ENCODE measurements at regions not wholly inside any gene's neighbourhood (a gene's known extent, or its start where the extent isn't known, plus 50 kb on each side); places are given as distances from the start of the nearest gene placed in this dataset.
"Not testable (repeated sequence)": the region's sequence is repeated elsewhere in the genome, so short reads cannot be mapped to it uniquely, and the experiment has no call there.

DNA sequence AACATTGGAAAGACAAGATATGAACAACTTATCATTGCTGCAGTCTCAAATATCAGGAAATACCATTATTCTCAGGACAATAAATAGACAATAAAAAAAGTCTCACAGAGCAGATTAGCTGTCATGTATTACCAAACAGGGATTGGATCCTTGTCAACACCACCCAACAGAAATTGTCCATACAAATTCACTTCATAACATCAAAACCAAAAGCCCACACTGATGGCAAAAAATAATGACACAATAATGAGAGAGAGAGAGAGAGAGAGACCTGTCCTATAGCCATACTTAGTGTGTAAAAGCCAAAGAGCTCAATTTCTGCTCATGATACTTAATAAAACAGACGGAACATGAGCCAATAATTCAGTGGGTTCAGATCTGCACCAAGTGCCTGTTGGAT is 96.5 kb downstream of the PPIAL4G start:
- no peaks in the 10 kb centered on the region for H3K9me3 ChIP-seq (ENCODE audit: insufficient read depth, low read length, severe bottlenecking)
- no peak overlapping the region for H3K9ac ChIP-seq (ENCODE audit: low read depth, low read length)
- no peak for TF ChIP-seq EZH2 (IDR thresholded peaks at IDR 0.05; ENCODE audit: borderline replicate concordance, low read depth, low read length, severe bottlenecking)
- TF ChIP-seq, protein P1, sequence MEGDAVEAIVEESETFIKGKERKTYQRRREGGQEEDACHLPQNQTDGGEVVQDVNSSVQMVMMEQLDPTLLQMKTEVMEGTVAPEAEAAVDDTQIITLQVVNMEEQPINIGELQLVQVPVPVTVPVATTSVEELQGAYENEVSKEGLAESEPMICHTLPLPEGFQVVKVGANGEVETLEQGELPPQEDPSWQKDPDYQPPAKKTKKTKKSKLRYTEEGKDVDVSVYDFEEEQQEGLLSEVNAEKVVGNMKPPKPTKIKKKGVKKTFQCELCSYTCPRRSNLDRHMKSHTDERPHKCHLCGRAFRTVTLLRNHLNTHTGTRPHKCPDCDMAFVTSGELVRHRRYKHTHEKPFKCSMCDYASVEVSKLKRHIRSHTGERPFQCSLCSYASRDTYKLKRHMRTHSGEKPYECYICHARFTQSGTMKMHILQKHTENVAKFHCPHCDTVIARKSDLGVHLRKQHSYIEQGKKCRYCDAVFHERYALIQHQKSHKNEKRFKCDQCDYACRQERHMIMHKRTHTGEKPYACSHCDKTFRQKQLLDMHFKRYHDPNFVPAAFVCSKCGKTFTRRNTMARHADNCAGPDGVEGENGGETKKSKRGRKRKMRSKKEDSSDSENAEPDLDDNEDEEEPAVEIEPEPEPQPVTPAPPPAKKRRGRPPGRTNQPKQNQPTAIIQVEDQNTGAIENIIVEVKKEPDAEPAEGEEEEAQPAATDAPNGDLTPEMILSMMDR (IDR thresholded peaks at IDR 0.05; ENCODE audit: borderline replicate concordance, extremely low read depth, low read length, poor library complexity, severe bottlenecking) = no peak
- H3K4me1 ChIP-seq (ENCODE audit: insufficient read depth, low read length) = no peaks in the 10 kb centered on the region
- ATAC-seq (ENCODE audit: insufficient read depth, low read depth) = no peak
- H3K79me2 ChIP-seq (ENCODE audit: insufficient read depth, low read length) = no peaks in the 10 kb centered on the region
- H3K4me3 ChIP-seq (ENCODE audit: low read depth in 1 of 2, low read length in 2 of 2) = no peak overlapping the region
- H3K4me2 ChIP-seq (ENCODE audit: insufficient read depth, low read length) = no peak overlapping the region
- no peak overlapping the region for H2AFZ ChIP-seq (ENCODE audit: low read depth, low read length)
- H4K20me1 ChIP-seq (ENCODE audit: insufficient read depth, low read length) = no peaks in the 10 kb centered on the region
- DNase-seq = no peak
- no peaks in the 10 kb centered on the region for H3K36me3 ChIP-seq (ENCODE audit: insufficient read depth, low read length)
- H3K27me3 ChIP-seq (ENCODE audit: insufficient read depth, low read length, poor library complexity) = no peaks in the 10 kb centered on the region
- H3K27ac ChIP-seq (ENCODE audit: low read length) = no peak overlapping the region

DNA sequence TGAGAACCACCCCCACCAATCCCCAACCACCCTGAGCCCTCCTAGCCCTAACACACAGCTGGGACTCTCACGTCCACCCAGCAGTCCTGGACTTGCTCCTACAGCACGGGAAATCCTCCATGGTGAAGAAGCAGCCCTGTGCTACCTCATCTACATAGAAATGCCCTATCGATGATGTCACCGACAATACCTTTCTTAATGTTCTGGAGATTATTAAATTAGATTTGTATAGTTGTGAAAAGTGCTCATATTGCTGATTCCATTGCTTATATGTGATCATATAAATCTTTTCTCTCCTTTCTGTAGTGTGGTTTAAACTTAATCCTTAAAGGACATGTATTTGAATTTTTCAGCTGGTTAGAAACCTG is 97.1 kb downstream of the PPIAL4G start:
- H3K9me3 ChIP-seq (ENCODE audit: insufficient read depth, low read length, severe bottlenecking); H4K20me1 ChIP-seq (ENCODE audit: insufficient read depth, low read length); H3K36me3 ChIP-seq (ENCODE audit: insufficient read depth, low read length); ATAC-seq (ENCODE audit: insufficient read depth, low read depth); DNase-seq; H3K79me2 ChIP-seq (ENCODE audit: insufficient read depth, low read length); H3K4me2 ChIP-seq (ENCODE audit: insufficient read depth, low read length); H3K9ac ChIP-seq (ENCODE audit: low read depth, low read length); H3K27me3 ChIP-seq (ENCODE audit: insufficient read depth, low read length, poor library complexity); H3K4me3 ChIP-seq (ENCODE audit: low read depth in 1 of 2, low read length in 2 of 2); H3K4me1 ChIP-seq (ENCODE audit: insufficient read depth, low read length); H2AFZ ChIP-seq (ENCODE audit: low read depth, low read length); H3K27ac ChIP-seq (ENCODE audit: low read length): not testable (repeated sequence)

DNA sequence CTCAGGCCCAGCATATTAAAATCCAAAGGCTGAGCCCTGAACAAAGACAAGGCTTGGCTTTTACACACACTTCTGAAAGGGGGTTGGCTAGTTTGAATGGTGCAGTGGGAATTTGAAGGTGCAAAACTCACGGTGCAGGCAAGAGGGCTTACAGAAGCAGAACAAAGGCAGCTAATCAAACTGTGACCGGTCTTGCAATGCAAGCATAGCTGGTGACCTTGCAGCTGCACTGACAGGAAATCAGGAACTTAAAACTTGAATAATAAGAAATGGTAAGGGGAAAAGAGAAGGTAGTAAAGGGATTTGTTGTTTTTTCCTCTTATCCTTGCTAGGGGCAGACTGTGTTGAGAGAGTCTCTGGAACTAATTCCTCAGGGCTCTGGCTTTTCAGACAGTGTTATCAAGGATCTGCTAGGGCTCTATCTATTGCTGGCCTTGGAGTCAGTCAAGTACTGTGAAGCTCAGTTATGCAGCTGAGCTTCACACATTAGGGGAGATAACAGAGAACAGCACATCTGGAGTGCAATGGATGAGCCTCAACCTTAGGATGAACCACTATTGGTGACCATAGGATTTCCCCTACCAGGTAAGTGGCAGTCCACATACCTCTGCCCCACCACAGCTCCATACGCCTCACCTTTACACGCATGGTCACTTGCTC is 97.6 kb downstream of the PPIAL4G start:
- Histone ChIP-seq H3K9me3 (ENCODE audit: insufficient read depth, low read length, severe bottlenecking) (no peaks in the 10 kb centered on the region), H3K4me3 (ENCODE audit: low read depth in 1 of 2, low read length in 2 of 2) (no peak overlapping the region), H3K4me1 (ENCODE audit: insufficient read depth, low read length) (no peaks in the 10 kb centered on the region), H3K79me2 (ENCODE audit: insufficient read depth, low read length) (no peaks in the 10 kb centered on the region), H3K4me2 (ENCODE audit: insufficient read depth, low read length) (no peak overlapping the region), H3K9ac (ENCODE audit: low read depth, low read length) (no peak overlapping the region), H2AFZ (ENCODE audit: low read depth, low read length) (no peak overlapping the region), H3K27ac (ENCODE audit: low read length) (no peak overlapping the region), H3K27me3 (ENCODE audit: insufficient read depth, low read length, poor library complexity) (no peaks in the 10 kb centered on the region), H3K36me3 (ENCODE audit: insufficient read depth, low read length) (no peaks in the 10 kb centered on the region), H4K20me1 (ENCODE audit: insufficient read depth, low read length) (no peaks in the 10 kb centered on the region)
- DNase-seq (no peak), ATAC-seq (ENCODE audit: insufficient read depth, low read depth) (no peak)
- TF ChIP-seq, protein P1 (IDR thresholded peaks at IDR 0.05; ENCODE audit: borderline replicate concordance, extremely low read depth, low read length, poor library complexity, severe bottlenecking) = no peak
- no peak for TF ChIP-seq EZH2 (IDR thresholded peaks at IDR 0.05; ENCODE audit: borderline replicate concordance, low read depth, low read length, severe bottlenecking)

DNA sequence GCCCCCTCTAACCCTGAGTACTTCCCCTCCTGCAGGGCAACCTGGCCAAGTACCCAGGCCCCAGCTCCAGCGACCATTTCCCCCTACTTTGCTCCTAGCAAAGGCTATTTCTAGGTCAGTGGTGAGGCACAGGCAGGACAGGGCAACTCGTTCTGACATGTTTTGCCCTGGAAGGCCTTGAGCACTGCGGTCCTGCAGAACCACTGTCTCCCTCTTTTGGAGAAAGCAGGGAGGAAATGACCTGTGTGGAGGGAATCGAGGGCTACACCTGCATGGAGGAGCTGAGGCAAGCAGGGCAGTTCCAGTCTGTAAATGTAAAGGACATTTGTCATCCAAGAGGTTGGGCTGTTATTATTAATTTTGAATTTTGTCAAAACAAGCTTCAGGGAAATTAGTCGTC is 99.1 kb downstream of the PPIAL4G start:
- Histone ChIP-seq H3K4me2 (ENCODE audit: insufficient read depth, low read length) (no peak overlapping the region), H3K79me2 (ENCODE audit: insufficient read depth, low read length) (no peaks in the 10 kb centered on the region), H3K27me3 (ENCODE audit: insufficient read depth, low read length, poor library complexity) (no peaks in the 10 kb centered on the region), H4K20me1 (ENCODE audit: insufficient read depth, low read length) (no peaks in the 10 kb centered on the region), H3K9me3 (ENCODE audit: insufficient read depth, low read length, severe bottlenecking) (no peaks in the 10 kb centered on the region), H3K4me3 (ENCODE audit: low read depth in 1 of 2, low read length in 2 of 2) (no peak overlapping the region), H2AFZ (ENCODE audit: low read depth, low read length) (no peak overlapping the region), H3K9ac (ENCODE audit: low read depth, low read length) (no peak overlapping the region), H3K27ac (ENCODE audit: low read length) (no peak overlapping the region), H3K36me3 (ENCODE audit: insufficient read depth, low read length) (no peaks in the 10 kb centered on the region), H3K4me1 (ENCODE audit: insufficient read depth, low read length) (no peaks in the 10 kb centered on the region)
- TF ChIP-seq, protein P1 (IDR thresholded peaks at IDR 0.05; ENCODE audit: borderline replicate concordance, extremely low read depth, low read length, poor library complexity, severe bottlenecking) = no peak
- TF ChIP-seq EZH2 (IDR thresholded peaks at IDR 0.05; ENCODE audit: borderline replicate concordance, low read depth, low read length, severe bottlenecking) = no peak
- ATAC-seq (ENCODE audit: insufficient read depth, low read depth) = no peak
- DNase-seq = no peak
